HEK293 (cell line): ENCODE measurements at regions not wholly inside any gene's neighbourhood (a gene's known extent, or its start where the extent isn't known, plus 50 kb on each side); places are given as distances from the start of the nearest gene placed in this dataset.

Source experiments
- GLI2 ChIP-seq: fragments of 450-650 bp; formaldehyde crosslinking; IDR thresholded peaks from 2 replicates; pipeline ENCODE4; 2017; ENCODE audit warnings: missing biosample characterization, missing genetic modification characterization, low read depth, borderline replicate concordance
- HOXA7 ChIP-seq: sonication (generic); formaldehyde crosslinking; IDR thresholded peaks from 2 replicates; pipeline ENCODE4 v1.8.1; 2022; ENCODE audit warnings: missing genetic modification reagents, borderline replicate concordance
- KLF10 ChIP-seq: fragments of 450-650 bp; IDR thresholded peaks from 2 replicates; pipeline ENCODE4 v1.5.1; 2018; ENCODE audit warnings: missing biosample characterization, mild to moderate bottlenecking, missing genetic modification characterization
- KLF9 ChIP-seq: fragments of 450-650 bp; formaldehyde crosslinking; IDR thresholded peaks from 2 replicates; pipeline ENCODE4 v1.5.1; 2016; ENCODE audit warnings: missing biosample characterization, missing genetic modification characterization, low read depth
- MEIS1 ChIP-seq: sonication (generic); formaldehyde crosslinking; IDR thresholded peaks from 2 replicates; pipeline ENCODE4 v1.8.1; 2022; ENCODE audit warnings: missing genetic modification reagents, mild to moderate bottlenecking, borderline replicate concordance
- PRDM10 ChIP-seq: fragments of 450-650 bp; formaldehyde crosslinking; IDR thresholded peaks from 2 replicates; pipeline ENCODE4 v1.5.1; 2016; ENCODE audit warnings: missing biosample characterization, missing genetic modification characterization
- SALL2 ChIP-seq: fragments of 450-650 bp; formaldehyde crosslinking; IDR thresholded peaks from 2 replicates; pipeline ENCODE4 v1.5.0; 2017; ENCODE audit warnings: missing biosample characterization, mild to moderate bottlenecking, missing genetic modification characterization, borderline replicate concordance
- ZBTB11 ChIP-seq: fragments of 450-650 bp; formaldehyde crosslinking; conservative IDR thresholded peaks from 2 replicates; pipeline ENCODE4 v1.5.1; 2016; ENCODE audit warnings: low read depth, missing biosample characterization, missing genetic modification characterization
- ZBTB26 ChIP-seq: fragments of 450-650 bp; formaldehyde crosslinking; optimal IDR thresholded peaks from 2 replicates; pipeline ENCODE3; 2016; ENCODE audit warnings: missing biosample characterization, mild to moderate bottlenecking, missing genetic modification characterization
- ZBTB8A ChIP-seq: fragments of 450-650 bp; formaldehyde crosslinking; IDR thresholded peaks from 2 replicates; pipeline ENCODE4 v1.5.1; 2016; ENCODE audit warnings: missing biosample characterization, missing genetic modification characterization
- ZFHX2 ChIP-seq: fragments of 450-650 bp; formaldehyde crosslinking; conservative IDR thresholded peaks from 2 replicates; pipeline ENCODE4 v1.5.1; 2016; ENCODE audit warnings: missing biosample characterization, missing genetic modification characterization
- ZNF132 ChIP-seq: fragments of 450-650 bp; formaldehyde crosslinking; IDR thresholded peaks from 2 replicates; pipeline ENCODE4 v1.5.1; 2017; ENCODE audit warnings: missing biosample characterization, missing genetic modification characterization, borderline replicate concordance
- ZNF146 ChIP-seq: fragments of 450-650 bp; formaldehyde crosslinking; IDR thresholded peaks from 2 replicates; pipeline ENCODE4 v1.5.1; 2016; ENCODE audit warnings: missing biosample characterization, missing genetic modification characterization
- ZNF157 ChIP-seq: fragments of 450-650 bp; formaldehyde crosslinking; IDR thresholded peaks from 2 replicates; pipeline ENCODE4 v1.5.1; 2016; ENCODE audit warnings: missing biosample characterization, missing genetic modification characterization
- ZNF19 ChIP-seq: fragments of 450-650 bp; formaldehyde crosslinking; IDR thresholded peaks from 2 replicates; pipeline ENCODE4; 2016; ENCODE audit warnings: missing biosample characterization, missing genetic modification characterization, low read depth
- ZNF221 ChIP-seq: fragments of 450-650 bp; formaldehyde crosslinking; IDR thresholded peaks from 2 replicates; pipeline ENCODE4 v1.5.1; 2017; ENCODE audit warnings: missing biosample characterization, missing genetic modification characterization, borderline replicate concordance
- ZNF324 ChIP-seq: fragments of 450-650 bp; formaldehyde crosslinking; IDR thresholded peaks from 2 replicates; pipeline ENCODE4 v1.5.1; 2016; ENCODE audit warnings: missing biosample characterization, missing genetic modification characterization
- ZNF394 ChIP-seq: fragments of 450-650 bp; formaldehyde crosslinking; IDR thresholded peaks from 2 replicates; pipeline ENCODE4 v1.5.1; 2016; ENCODE audit warnings: missing biosample characterization, missing genetic modification characterization, mild to moderate bottlenecking, moderate library complexity, borderline replicate concordance
- ZNF398 ChIP-seq: fragments of 450-650 bp; formaldehyde crosslinking; IDR thresholded peaks from 2 replicates; pipeline ENCODE4 v1.5.1; 2017; ENCODE audit warnings: missing biosample characterization, missing genetic modification characterization
- ZNF423 ChIP-seq: fragments of 450-650 bp; formaldehyde crosslinking; IDR thresholded peaks from 2 replicates; pipeline ENCODE4 v1.5.1; 2016; ENCODE audit warnings: missing biosample characterization, missing genetic modification characterization
- ZNF433 ChIP-seq: fragments of 450-650 bp; formaldehyde crosslinking; IDR thresholded peaks from 2 replicates; pipeline ENCODE4 v1.5.1; 2016; ENCODE audit warnings: missing biosample characterization, missing genetic modification characterization, low read depth
- ZNF510 ChIP-seq: fragments of 450-650 bp; formaldehyde crosslinking; IDR thresholded peaks from 2 replicates; pipeline ENCODE4 v1.5.1; 2018; ENCODE audit warnings: mild to moderate bottlenecking, missing genetic modification characterization, missing biosample characterization; ENCODE audit not compliant: insufficient replicate concordance
- ZNF555 ChIP-seq: fragments of 450-650 bp; formaldehyde crosslinking; conservative IDR thresholded peaks from 2 replicates; pipeline ENCODE4 v1.5.1; 2017; ENCODE audit warnings: missing biosample characterization, mild to moderate bottlenecking, missing genetic modification characterization, inconsistent platforms
- ZNF580 ChIP-seq: fragments of 450-650 bp; formaldehyde crosslinking; IDR thresholded peaks from 2 replicates; pipeline ENCODE4 v1.5.1; 2016; ENCODE audit warnings: missing biosample characterization, missing genetic modification characterization
- ZNF623 ChIP-seq: fragments of 450-650 bp; formaldehyde crosslinking; IDR thresholded peaks from 2 replicates; pipeline ENCODE4 v1.5.1; 2016; ENCODE audit warnings: missing biosample characterization, missing genetic modification characterization
- ZNF626 ChIP-seq: fragments of 450-650 bp; sonication (Bioruptor Pico); formaldehyde crosslinking; IDR thresholded peaks from 2 replicates; pipeline ENCODE4 v1.5.1; 2018; ENCODE audit warnings: missing biosample characterization, missing genetic modification characterization, inconsistent platforms
- ZNF654 ChIP-seq: fragments of 450-650 bp; formaldehyde crosslinking; IDR thresholded peaks from 2 replicates; pipeline ENCODE4 v1.5.1; 2016; ENCODE audit warnings: low read depth, missing biosample characterization, missing genetic modification characterization
- ZNF677 ChIP-seq: fragments of 450-650 bp; IDR thresholded peaks from 2 replicates; pipeline ENCODE4 v1.5.0; 2018; ENCODE audit warnings: missing biosample characterization, mild to moderate bottlenecking, missing genetic modification characterization, moderate library complexity
- ZNF792 ChIP-seq: fragments of 450-650 bp; formaldehyde crosslinking; IDR thresholded peaks from 2 replicates; pipeline ENCODE4 v1.5.1; 2016; ENCODE audit warnings: missing biosample characterization, missing genetic modification characterization
- ZSCAN23 ChIP-seq: fragments of 450-650 bp; formaldehyde crosslinking; IDR thresholded peaks from 2 replicates; pipeline ENCODE4 v1.5.1; 2016; ENCODE audit warnings: missing biosample characterization, missing genetic modification characterization
- ZXDB ChIP-seq: fragments of 450-650 bp; formaldehyde crosslinking; IDR thresholded peaks from 2 replicates; pipeline ENCODE4 v1.5.1; 2016; ENCODE audit warnings: missing biosample characterization, missing genetic modification characterization

GRCh38 chr11:79506124-79506523 is 65.3 kb upstream of the TENM4 start (continued):
- peak; percentile 73 for TF ChIP-seq ZBTB11 (tag by site-specific recombination)
- no peak for TF ChIP-seq ZNF398
- no peak for TF ChIP-seq ZXDB
- TF ChIP-seq ZNF394 (tag by site-specific recombination), result peak; percentile 89
- no peak for TF ChIP-seq ZNF221 (tag by site-specific recombination)
- TF ChIP-seq ZNF555 (tag by site-specific recombination), result peak; percentile 76
- TF ChIP-seq HOXA7 (CRISPR knock-in tag), result no peak
- TF ChIP-seq ZNF324 (tag by site-specific recombination), result no peak
- peak; percentile 20; the same call in 1 of the 2 replicates for TF ChIP-seq GLI2 (tag by site-specific recombination)
- TF ChIP-seq ZNF423 (tag by site-specific recombination), result no peak
- peak; percentile 54 for TF ChIP-seq ZNF623 (tag by site-specific recombination)
- TF ChIP-seq ZSCAN23 (tag by site-specific recombination), result no peak
- peak; percentile 34 for TF ChIP-seq ZNF510
- TF ChIP-seq ZBTB8A (tag by site-specific recombination), result peak; percentile 52; the same call in 1 of the 2 replicates
- no peak for TF ChIP-seq ZNF626 (tag by site-specific recombination)
- no peak for TF ChIP-seq ZNF157 (tag by site-specific recombination)
- no peak for TF ChIP-seq ZFHX2 (tag by site-specific recombination)
- TF ChIP-seq PRDM10 (tag by site-specific recombination), result no peak
- TF ChIP-seq ZNF433 (tag by site-specific recombination), result 0 out of 2 replicates have a peak, but pooled peaks have one; percentile 25
- no peak for TF ChIP-seq ZNF677 (tag by site-specific recombination)
- peak; percentile 27 for TF ChIP-seq ZNF654 (tag by site-specific recombination)
- no peak for TF ChIP-seq KLF9 (tag by site-specific recombination)
- TF ChIP-seq ZNF19 (tag by site-specific recombination), result peak; percentile 75; the same call in 1 of the 2 replicates
- TF ChIP-seq SALL2 (tag by site-specific recombination), result no peak
- no peak for TF ChIP-seq ZNF580 (tag by site-specific recombination)
- TF ChIP-seq ZBTB26 (tag by site-specific recombination), result no peak
- no peak for TF ChIP-seq ZNF792
- TF ChIP-seq MEIS1 (CRISPR knock-in tag), result no peak
- TF ChIP-seq KLF10 (tag by site-specific recombination), result no peak
- TF ChIP-seq ZNF132 (tag by site-specific recombination), result no peak
- no peak for TF ChIP-seq ZNF146
